HEK293 (cell line): ENCODE measurements at regions not wholly inside any gene's neighbourhood (a gene's known extent, or its start where the extent isn't known, plus 50 kb on each side); places are given as distances from the start of the nearest gene placed in this dataset.

ENCODE experiments used
- ZNF140 ChIP-seq: fragments of 450-650 bp; formaldehyde crosslinking; IDR thresholded peaks from 2 replicates; pipeline ENCODE4 v1.5.1; 2016; ENCODE audit warnings: missing biosample characterization, missing genetic modification characterization
- ZNF37A ChIP-seq: fragments of 450-650 bp; IDR thresholded peaks from 2 replicates; pipeline ENCODE4 v1.5.1; 2018; ENCODE audit warnings: missing biosample characterization, missing genetic modification characterization
- TF ChIP-seq, protein P1 (sequence below): fragments of 450-650 bp; formaldehyde crosslinking; IDR thresholded peaks from 2 replicates; pipeline ENCODE4 v1.5.1; 2016; ENCODE audit warnings: missing biosample characterization, missing genetic modification characterization

DNA sequence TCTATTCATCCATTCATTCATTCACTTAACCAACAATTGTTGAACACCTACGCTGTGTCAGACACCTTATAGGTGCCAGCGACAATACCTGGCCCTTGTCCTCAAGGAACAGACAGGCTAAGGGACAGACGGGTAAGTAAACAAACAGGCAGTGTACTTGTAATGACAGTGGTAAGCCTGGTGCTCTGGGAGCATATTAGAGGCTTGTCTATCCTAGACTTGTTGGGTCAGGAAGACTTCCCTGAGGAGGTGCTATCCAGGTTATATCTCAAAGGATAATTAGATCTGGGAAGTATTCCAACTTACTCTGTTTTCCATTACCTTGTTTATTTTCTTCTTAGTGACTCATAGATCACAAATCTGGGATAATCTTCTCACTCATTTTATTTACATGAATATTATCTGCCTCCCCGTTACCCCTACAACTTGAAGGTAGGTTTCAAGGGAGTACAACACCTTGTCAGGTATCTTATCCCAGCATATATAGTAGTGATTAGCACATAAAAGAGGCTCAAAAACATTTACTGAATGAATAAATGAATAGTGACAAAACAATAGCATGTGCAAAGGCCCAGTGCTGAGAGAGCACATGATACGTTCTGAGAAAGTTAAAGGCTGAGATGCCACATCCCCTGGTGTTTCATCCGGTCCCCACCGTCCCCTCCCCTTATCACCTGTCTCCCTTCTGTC lies 75.3 kb upstream of the NCAM1 start:
- TF ChIP-seq ZNF37A (tag by site-specific recombination) (no peak), ZNF140 (tag by site-specific recombination) (no peak)
- TF ChIP-seq, protein P1, sequence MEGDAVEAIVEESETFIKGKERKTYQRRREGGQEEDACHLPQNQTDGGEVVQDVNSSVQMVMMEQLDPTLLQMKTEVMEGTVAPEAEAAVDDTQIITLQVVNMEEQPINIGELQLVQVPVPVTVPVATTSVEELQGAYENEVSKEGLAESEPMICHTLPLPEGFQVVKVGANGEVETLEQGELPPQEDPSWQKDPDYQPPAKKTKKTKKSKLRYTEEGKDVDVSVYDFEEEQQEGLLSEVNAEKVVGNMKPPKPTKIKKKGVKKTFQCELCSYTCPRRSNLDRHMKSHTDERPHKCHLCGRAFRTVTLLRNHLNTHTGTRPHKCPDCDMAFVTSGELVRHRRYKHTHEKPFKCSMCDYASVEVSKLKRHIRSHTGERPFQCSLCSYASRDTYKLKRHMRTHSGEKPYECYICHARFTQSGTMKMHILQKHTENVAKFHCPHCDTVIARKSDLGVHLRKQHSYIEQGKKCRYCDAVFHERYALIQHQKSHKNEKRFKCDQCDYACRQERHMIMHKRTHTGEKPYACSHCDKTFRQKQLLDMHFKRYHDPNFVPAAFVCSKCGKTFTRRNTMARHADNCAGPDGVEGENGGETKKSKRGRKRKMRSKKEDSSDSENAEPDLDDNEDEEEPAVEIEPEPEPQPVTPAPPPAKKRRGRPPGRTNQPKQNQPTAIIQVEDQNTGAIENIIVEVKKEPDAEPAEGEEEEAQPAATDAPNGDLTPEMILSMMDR (tag by site-specific recombination), result no peak
